A549 (cell line): ENCODE measurements at regions not wholly inside any gene's neighbourhood (a gene's known extent, or its start where the extent isn't known, plus 50 kb on each side); places are given as distances from the start of the nearest gene placed in this dataset.
A peak's percentile ranks its signal among the peaks of the same experiment; 100 is the strongest.

ENCODE experiments used
- ATAC-seq, 2 experiments: fragments of 200-7000 bp in 1 of 2; fragments of >200 bp in 1 of 2; cut with Nextera tagmentation in 1 of 2; cut with Tn5 transposase in 1 of 2; 3 replicates each; pipeline versions ENCODE4 v1.8.0 to v1.9.1; 2018 to 2020; ENCODE audit warnings: mild to moderate bottlenecking in 1 of 2, moderate library complexity in 1 of 2
- CTCF ChIA-PET: fragments of 300-600 bp; sonication (Branson Sonifier 250); formaldehyde crosslinking; extraction: SDS; loops from one replicate; lab custom pipeline; 2021; ENCODE audit warnings: antibody characterized with exemption, inconsistent platforms; lab: Yijun Ruan, JAX
- POLR2A ChIA-PET: fragments of 350-600 bp; formaldehyde crosslinking; extraction: SDS; loops from one replicate; lab custom pipeline; 2021; ENCODE audit warnings: antibody characterized with exemption, inconsistent platforms; lab: Yijun Ruan, JAX
- DNase-seq, 2 experiments: peaks; one replicate each; pipeline versions ENCODE4 v3.0.0 to v3.0.0-alpha.2; 2011 to 2016; ENCODE audit warnings: low read depth in 1 of 2, low spot score in 1 of 2
- FAIRE-seq: peaks from 2 replicates; lab custom pipeline; 2011; peaks lifted over from hg19 to GRCh38; lab: Jason Lieb, UNC
- H3K27ac ChIP-seq, 2 experiments: fragments of >200 bp; sonication (Bioruptor Twin); formaldehyde crosslinking; 3 replicates each; pipeline ENCODE4 v1.5.1; 2016 to 2017
- H3K4me1 ChIP-seq: fragments of >200 bp; sonication (Bioruptor Twin); formaldehyde crosslinking; 3 replicates; pipeline ENCODE4 v1.6.1; 2016
- H3K4me2 ChIP-seq: fragments of >200 bp; sonication (Bioruptor Twin); formaldehyde crosslinking; 3 replicates; pipeline ENCODE4 v1.6.1; 2016
- H3K4me3 ChIP-seq: fragments of >200 bp; sonication (Bioruptor Twin); formaldehyde crosslinking; 3 replicates; pipeline ENCODE4 v1.5.1; 2016
- H3K9me3 ChIP-seq: fragments of >200 bp; sonication (Bioruptor Twin); formaldehyde crosslinking; 3 replicates; pipeline ENCODE4 v1.6.1; 2016
- BHLHE40 ChIP-seq: IDR thresholded peaks from 2 replicates; pipeline ENCODE4 v1.6.1; 2012; ENCODE audit warnings: low read depth, low read length, inconsistent platforms
- CBX8 ChIP-seq: fragments of 200-600 bp; sonication (generic); IDR thresholded peaks from 2 replicates; pipeline ENCODE4 v1.6.1; 2016
- CHD2 ChIP-seq: fragments of 150-350 bp; IDR thresholded peaks from 2 replicates; pipeline ENCODE4 v1.6.1; 2014; ENCODE audit warnings: low read length; ENCODE audit not compliant: partially characterized antibody
- CHD4 ChIP-seq: fragments of 200-600 bp; sonication (generic); IDR thresholded peaks from 2 replicates; pipeline ENCODE4 v1.6.1; 2016; ENCODE audit warnings: antibody characterized with exemption, mild to moderate bottlenecking, borderline replicate concordance
- E2F6 ChIP-seq: IDR thresholded peaks from 2 replicates; pipeline ENCODE4 v1.6.1; 2012; ENCODE audit warnings: low read depth, borderline replicate concordance
- EHMT2 ChIP-seq: fragments of 200-600 bp; sonication (generic); IDR thresholded peaks from 2 replicates; pipeline ENCODE4 v1.6.1; 2016; ENCODE audit warnings: antibody characterized with exemption, low read depth, mild to moderate bottlenecking, moderate library complexity
- HDAC2 ChIP-seq: fragments of 200-600 bp; sonication (generic); IDR thresholded peaks from 2 replicates; pipeline ENCODE4 v1.6.1; 2016
- HES2 ChIP-seq: fragments of >200 bp; sonication (Bioruptor Twin); formaldehyde crosslinking; IDR thresholded peaks from 2 replicates; pipeline ENCODE4 v1.6.1; 2016
- HOXB5 ChIP-seq: fragments of 250-450 bp; sonication (Bioruptor Pico); IDR thresholded peaks from 2 replicates; pipeline ENCODE4 v1.5.0; 2020; ENCODE audit warnings: mild to moderate bottlenecking, moderate library complexity
- JUN ChIP-seq, 2 experiments: fragments of >200 bp; sonication (Bioruptor Twin); formaldehyde crosslinking; IDR thresholded peaks; 2 replicates in 1 of 2; 3 replicates in 1 of 2; pipeline ENCODE4 v1.6.1; 2016 to 2017
- KDM5A ChIP-seq: fragments of 200-600 bp; sonication (generic); IDR thresholded peaks from 2 replicates; pipeline ENCODE4 v1.6.1; 2016; ENCODE audit warnings: antibody characterized with exemption, mild to moderate bottlenecking
- MAFK ChIP-seq: fragments of 450-650 bp; IDR thresholded peaks from 2 replicates; pipeline ENCODE4 v1.6.1; 2014; ENCODE audit not compliant: partially characterized antibody
- MAZ ChIP-seq: fragments of 150-350 bp; IDR thresholded peaks from 2 replicates; pipeline ENCODE4 v1.6.1; 2014; ENCODE audit warnings: antibody characterized with exemption, low read depth, low read length, borderline replicate concordance
- NFE2L2 ChIP-seq: fragments of 150-350 bp; conservative IDR thresholded peaks from 2 replicates; pipeline ENCODE4 v1.6.1; 2014; ENCODE audit warnings: low read length
- NPAS2 ChIP-seq: fragments of 250-450 bp; sonication (Bioruptor Pico); IDR thresholded peaks from 2 replicates; pipeline ENCODE4 v1.8.0; 2022; ENCODE audit warnings: mild to moderate bottlenecking, moderate library complexity, borderline replicate concordance
- NR3C1 ChIP-seq: fragments of >200 bp; sonication (Bioruptor Twin); formaldehyde crosslinking; IDR thresholded peaks from 3 replicates; pipeline ENCODE4 v1.6.1; 2017
- PBX3 ChIP-seq: IDR thresholded peaks from 2 replicates; pipeline ENCODE4 v1.6.1; 2012
- RAD21 ChIP-seq, 2 experiments: fragments of >200 bp in 1 of 2; sonication (Bioruptor Twin) in 1 of 2; formaldehyde crosslinking in 1 of 2; IDR thresholded peaks in 1 of 2; conservative IDR thresholded peaks in 1 of 2; 2 replicates in 1 of 2; 3 replicates in 1 of 2; pipeline ENCODE4 v1.6.1; 2012 to 2018; ENCODE audit warnings: inconsistent platforms in 1 of 2
- RCOR1 ChIP-seq: fragments of 150-350 bp; IDR thresholded peaks from 2 replicates; pipeline ENCODE4 v1.6.1; 2014; ENCODE audit warnings: antibody characterized with exemption, low read length, low read depth
- SMC3 ChIP-seq: fragments of >200 bp; sonication (Bioruptor Twin); formaldehyde crosslinking; IDR thresholded peaks from 3 replicates; pipeline ENCODE4 v1.6.1; 2018; ENCODE audit warnings: inconsistent platforms
- SREBF2 ChIP-seq: fragments of 450-650 bp; IDR thresholded peaks from 2 replicates; pipeline ENCODE4 v1.6.1; 2014; ENCODE audit warnings: mild to moderate bottlenecking, moderate library complexity
- TP53 ChIP-seq: fragments of 250-450 bp; sonication (Bioruptor Pico); IDR thresholded peaks from 2 replicates; pipeline ENCODE4 v1.5.0; 2021; ENCODE audit warnings: mild to moderate bottlenecking, moderate library complexity
- ZSCAN20 ChIP-seq: fragments of 250-450 bp; sonication (Bioruptor Pico); IDR thresholded peaks from 2 replicates; pipeline ENCODE4 v1.8.0; 2022; ENCODE audit warnings: mild to moderate bottlenecking, moderate library complexity
- WGBS: methylation state at CpG from one replicate; pipeline ENCODE4 v1.1.6; 2017; ENCODE audit errors: missing lambda C conversion rate; 5-methylcytosine and 5-hydroxymethylcytosine counted together
- TF ChIP-seq, protein P1 (sequence below): fragments of >200 bp; sonication (Bioruptor Twin); formaldehyde crosslinking; IDR thresholded peaks from 3 replicates; pipeline ENCODE4 v1.5.1; 2016
- TF ChIP-seq, protein P2 (sequence below): fragments of 450-650 bp; IDR thresholded peaks from 2 replicates; pipeline ENCODE4 v1.6.1; 2014; ENCODE audit warnings: antibody characterized with exemption

- Histone ChIP-seq H3K4me2 (no peak overlapping the region), H3K9me3 (no peaks in the 10 kb centered on the region), H3K4me1 (no peaks in the 10 kb centered on the region), H3K27ac (no peak overlapping the region), H3K4me3 (no peak overlapping the region)
- ChIA-PET CTCF (no interaction called here), POLR2A (no interaction called here)
- 48% methylated on average over 3 of the region's 3 CpGs for WGBS
- DNase-seq (no peak), FAIRE-seq (no peak), ATAC-seq (no peak)
- peak; percentile 45 for TF ChIP-seq MAFK
- no peak for TF ChIP-seq CBX8
Observed at GRCh38 chr6:153931431-153931830, 107.6 kb upstream of the OPRM1 start.

- Histone ChIP-seq H3K27ac (no peak overlapping the region), H3K4me1 (no peaks in the 10 kb centered on the region), H3K9me3 (no peaks in the 10 kb centered on the region), H3K4me3 (no peak overlapping the region)
- ChIA-PET CTCF (no interaction called here), POLR2A (no interaction called here)
- FAIRE-seq (no peak), DNase-seq (no peak)
- WGBS, result 62% methylated on average over 1 of the region's 1 CpG
- TF ChIP-seq ZSCAN20 (no peak), KDM5A (no peak), MAZ (no peak), SREBF2 (no peak), PBX3 (no peak), SMC3 (no peak), BHLHE40 (no peak)
- TF ChIP-seq, all 56 proteins: peak for 0
- ATAC-seq, result no peak
- H3K4me2 ChIP-seq, result no peak overlapping the region
Observed at GRCh38 chr6:153927867-153928266, 111.2 kb upstream of the OPRM1 start.

DNA sequence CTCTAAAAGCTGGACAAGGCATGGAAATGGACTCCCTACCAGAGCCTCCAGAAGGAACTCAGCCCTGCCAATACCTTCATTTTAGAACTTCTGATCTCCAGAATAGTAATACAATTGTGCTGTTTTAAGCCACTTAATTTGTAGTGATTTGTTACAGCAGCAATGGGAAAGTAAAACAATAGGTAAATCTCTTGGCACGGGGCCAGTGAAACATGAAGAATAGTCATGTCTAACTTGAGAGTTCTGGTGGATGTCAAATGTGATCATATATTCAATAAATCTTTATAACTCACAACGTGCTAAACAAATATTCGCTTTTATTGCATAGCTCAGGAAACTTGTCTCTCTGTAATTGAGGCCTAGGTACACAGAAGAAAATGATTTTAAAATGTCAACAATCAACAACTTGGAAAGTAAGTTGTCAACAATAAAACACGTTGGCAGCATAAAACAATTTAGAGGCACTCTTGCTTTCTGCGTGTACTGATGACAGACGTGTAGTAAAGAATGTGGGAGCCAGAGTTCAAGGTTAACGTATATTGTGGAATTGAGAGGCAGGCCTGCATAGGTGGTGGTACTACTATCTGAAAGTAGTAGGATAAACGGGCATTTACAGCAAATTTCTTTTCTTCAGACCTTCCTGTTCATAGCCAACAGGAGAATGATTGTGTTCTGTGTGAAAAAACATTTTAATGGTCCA is 140.5 kb upstream of the OPRM1 start:
- FAIRE-seq, result no peak
- Histone ChIP-seq H3K9me3 (no peaks in the 10 kb centered on the region), H3K4me2 (no peak overlapping the region), H3K4me1 (no peaks in the 10 kb centered on the region), H3K4me3 (no peak overlapping the region), H3K27ac (no peak overlapping the region)
- ChIA-PET CTCF (interaction anchor here (0.7 kb wide), 1 partner anchor 24 kb away, joined by 3 read pairs; no protein-coding TSS in a partner anchor), POLR2A (no interaction called here)
- DNase-seq, result no peak
- TF ChIP-seq JUN (IDR thresholded peaks at IDR 0.05), result no peak
- WGBS, result 34% methylated on average over 8 of the region's 8 CpGs
- ATAC-seq, result no peak

- ChIA-PET POLR2A (no interaction called here), CTCF (no interaction called here)
- no peak for FAIRE-seq
- Histone ChIP-seq H3K4me3 (no peak overlapping the region), H3K4me1 (no peaks in the 10 kb centered on the region), H3K27ac (no peak overlapping the region), H3K9me3 (no peaks in the 10 kb centered on the region), H3K4me2 (no peak overlapping the region)
- DNase-seq, result no peak
- ATAC-seq, result no peak
- TF ChIP-seq CHD2 (no peak), NFE2L2 (no peak)
Observed at GRCh38 chr6:153882411-153882810, 156.6 kb upstream of the OPRM1 start.

- no peak for ATAC-seq
- H3K9me3 ChIP-seq, result no peaks in the 10 kb centered on the region
- H3K4me3 ChIP-seq, result no peak overlapping the region
- H3K4me1 ChIP-seq, result no peaks in the 10 kb centered on the region
- H3K4me2 ChIP-seq, result no peak overlapping the region
- no peak for DNase-seq
- no peak overlapping the region for H3K27ac ChIP-seq
- POLR2A ChIA-PET, result no interaction called here
- WGBS, result 50% methylated on average over 3 of the region's 3 CpGs
- CTCF ChIA-PET, result interaction anchor here (1.2 kb wide), 1 partner anchor 75 kb away, joined by 3 read pairs; no protein-coding TSS in a partner anchor
- FAIRE-seq, result no peak
- TF ChIP-seq RAD21 (conservative IDR thresholded peaks at IDR 0.05 in 1 of 2, IDR thresholded peaks at IDR 0.05 in 1 of 2) (no peak), RCOR1 (no peak), NR3C1 (no peak), EHMT2 (no peak), HES2 (no peak), TP53 (CRISPR knock-in tag) (no peak), CBX8 (no peak), HDAC2 (no peak), CHD4 (no peak), NPAS2 (CRISPR knock-in tag) (no peak), HOXB5 (CRISPR knock-in tag) (no peak), E2F6 (no peak), JUN (IDR thresholded peaks at IDR 0.05) (no peak)
- TF ChIP-seq, protein P1, sequence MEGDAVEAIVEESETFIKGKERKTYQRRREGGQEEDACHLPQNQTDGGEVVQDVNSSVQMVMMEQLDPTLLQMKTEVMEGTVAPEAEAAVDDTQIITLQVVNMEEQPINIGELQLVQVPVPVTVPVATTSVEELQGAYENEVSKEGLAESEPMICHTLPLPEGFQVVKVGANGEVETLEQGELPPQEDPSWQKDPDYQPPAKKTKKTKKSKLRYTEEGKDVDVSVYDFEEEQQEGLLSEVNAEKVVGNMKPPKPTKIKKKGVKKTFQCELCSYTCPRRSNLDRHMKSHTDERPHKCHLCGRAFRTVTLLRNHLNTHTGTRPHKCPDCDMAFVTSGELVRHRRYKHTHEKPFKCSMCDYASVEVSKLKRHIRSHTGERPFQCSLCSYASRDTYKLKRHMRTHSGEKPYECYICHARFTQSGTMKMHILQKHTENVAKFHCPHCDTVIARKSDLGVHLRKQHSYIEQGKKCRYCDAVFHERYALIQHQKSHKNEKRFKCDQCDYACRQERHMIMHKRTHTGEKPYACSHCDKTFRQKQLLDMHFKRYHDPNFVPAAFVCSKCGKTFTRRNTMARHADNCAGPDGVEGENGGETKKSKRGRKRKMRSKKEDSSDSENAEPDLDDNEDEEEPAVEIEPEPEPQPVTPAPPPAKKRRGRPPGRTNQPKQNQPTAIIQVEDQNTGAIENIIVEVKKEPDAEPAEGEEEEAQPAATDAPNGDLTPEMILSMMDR, result no peak
- TF ChIP-seq, protein P2, sequence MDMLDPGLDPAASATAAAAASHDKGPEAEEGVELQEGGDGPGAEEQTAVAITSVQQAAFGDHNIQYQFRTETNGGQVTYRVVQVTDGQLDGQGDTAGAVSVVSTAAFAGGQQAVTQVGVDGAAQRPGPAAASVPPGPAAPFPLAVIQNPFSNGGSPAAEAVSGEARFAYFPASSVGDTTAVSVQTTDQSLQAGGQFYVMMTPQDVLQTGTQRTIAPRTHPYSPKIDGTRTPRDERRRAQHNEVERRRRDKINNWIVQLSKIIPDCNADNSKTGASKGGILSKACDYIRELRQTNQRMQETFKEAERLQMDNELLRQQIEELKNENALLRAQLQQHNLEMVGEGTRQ, result no peak
Observed at GRCh38 chr6:153873541-153873940, 165.5 kb upstream of the OPRM1 start.
